ENCODE measurements at regions not wholly inside any gene's neighbourhood (a gene's known extent, or its start where the extent isn't known, plus 50 kb on each side); places are given as distances from the start of the nearest gene placed in this dataset.

DNA sequence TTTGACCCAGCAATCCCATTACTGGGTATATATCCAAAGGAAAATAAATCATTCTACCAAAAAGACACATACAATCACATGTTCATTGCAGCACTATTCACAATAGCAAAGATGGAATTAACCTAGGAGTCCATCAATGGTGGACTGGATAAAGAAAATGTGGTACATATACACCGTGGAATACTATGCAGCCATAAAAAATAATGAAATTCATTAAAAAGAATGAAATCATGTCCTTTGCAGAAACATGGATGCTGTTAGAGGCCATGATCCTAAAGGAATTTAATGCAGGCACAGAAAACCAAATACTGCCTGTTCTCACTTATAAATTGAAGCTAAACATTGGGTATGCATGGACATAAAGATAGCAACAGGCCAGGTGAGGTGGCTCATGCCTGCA is 61.9 kb upstream of the BMP6 start:
- TF ChIP-seq, protein P1, sequence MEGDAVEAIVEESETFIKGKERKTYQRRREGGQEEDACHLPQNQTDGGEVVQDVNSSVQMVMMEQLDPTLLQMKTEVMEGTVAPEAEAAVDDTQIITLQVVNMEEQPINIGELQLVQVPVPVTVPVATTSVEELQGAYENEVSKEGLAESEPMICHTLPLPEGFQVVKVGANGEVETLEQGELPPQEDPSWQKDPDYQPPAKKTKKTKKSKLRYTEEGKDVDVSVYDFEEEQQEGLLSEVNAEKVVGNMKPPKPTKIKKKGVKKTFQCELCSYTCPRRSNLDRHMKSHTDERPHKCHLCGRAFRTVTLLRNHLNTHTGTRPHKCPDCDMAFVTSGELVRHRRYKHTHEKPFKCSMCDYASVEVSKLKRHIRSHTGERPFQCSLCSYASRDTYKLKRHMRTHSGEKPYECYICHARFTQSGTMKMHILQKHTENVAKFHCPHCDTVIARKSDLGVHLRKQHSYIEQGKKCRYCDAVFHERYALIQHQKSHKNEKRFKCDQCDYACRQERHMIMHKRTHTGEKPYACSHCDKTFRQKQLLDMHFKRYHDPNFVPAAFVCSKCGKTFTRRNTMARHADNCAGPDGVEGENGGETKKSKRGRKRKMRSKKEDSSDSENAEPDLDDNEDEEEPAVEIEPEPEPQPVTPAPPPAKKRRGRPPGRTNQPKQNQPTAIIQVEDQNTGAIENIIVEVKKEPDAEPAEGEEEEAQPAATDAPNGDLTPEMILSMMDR (IDR thresholded peaks at IDR 0.05 in 4 of 5, conservative IDR thresholded peaks at IDR 0.05 in 1 of 5), result no peak
- no peak for TF ChIP-seq POLR2A (IDR thresholded peaks at IDR 0.05)

Data from gastrocnemius medialis (tissue), 4 donors.